Karpas-422 (cell line): ENCODE measurements at regions not wholly inside any gene's neighbourhood (a gene's known extent, or its start where the extent isn't known, plus 50 kb on each side); places are given as distances from the start of the nearest gene placed in this dataset.

Experiments used
- DNase-seq: peaks from one replicate; pipeline ENCODE4 v3.0.0-alpha.2; 2015
- H2AFZ ChIP-seq: fragments of 200-600 bp; sonication (generic); 2 replicates; pipeline ENCODE4 v1.6.1; 2014; ENCODE audit warnings: antibody characterized with exemption, low read length, mixed read lengths
- H3K27ac ChIP-seq: fragments of 200-600 bp; sonication (generic); 2 replicates; pipeline ENCODE4 v1.5.1; 2014; ENCODE audit warnings: mild to moderate bottlenecking, low read length, moderate library complexity
- H3K27me3 ChIP-seq: fragments of 200-600 bp; sonication (generic); 2 replicates; pipeline ENCODE4 v1.6.1; 2014; ENCODE audit warnings: low read length, mixed read lengths
- H3K36me3 ChIP-seq: fragments of 200-600 bp; sonication (generic); 2 replicates; pipeline ENCODE4 v1.6.1; 2014; ENCODE audit warnings: low read length, mixed read lengths; ENCODE audit not compliant: insufficient read depth
- H3K4me1 ChIP-seq: fragments of 200-600 bp; sonication (generic); 2 replicates; pipeline ENCODE4 v1.6.1; 2014; ENCODE audit warnings: mild to moderate bottlenecking, low read length, mixed read lengths
- H3K4me2 ChIP-seq: fragments of 200-600 bp; sonication (generic); 2 replicates; pipeline ENCODE4 v1.6.1; 2014; ENCODE audit warnings: low read length, low read depth, mild to moderate bottlenecking; ENCODE audit not compliant: poor library complexity, severe bottlenecking
- H3K4me3 ChIP-seq: fragments of 200-600 bp; sonication (generic); 2 replicates; pipeline ENCODE4 v1.5.1; 2014; ENCODE audit warnings: mild to moderate bottlenecking, antibody characterized with exemption, low read length, mixed read lengths
- H3K79me2 ChIP-seq: fragments of 200-600 bp; sonication (generic); 2 replicates; pipeline ENCODE4 v1.6.1; 2014; ENCODE audit warnings: mild to moderate bottlenecking, low read length, mixed read lengths
- H3K9ac ChIP-seq: fragments of 200-600 bp; sonication (generic); 2 replicates; pipeline ENCODE4 v1.6.0; 2014; ENCODE audit warnings: low read length
- H3K9me2 ChIP-seq: fragments of 200-600 bp; sonication (generic), shearing (Covaris generic); replicated peaks from 2 replicates; pipeline ENCODE4 v1.6.0; 2014; ENCODE audit warnings: mild to moderate bottlenecking, low read length, moderate library complexity; ENCODE audit not compliant: insufficient read depth
- H3K9me3 ChIP-seq: fragments of 300-700, 200-600 bp; sonication (generic); 2 replicates; pipeline ENCODE4 v1.6.1; 2014; ENCODE audit warnings: low read length, mixed read lengths
- H4K20me1 ChIP-seq: fragments of 200-600 bp; sonication (generic); 2 replicates; pipeline ENCODE4 v1.6.1; 2014; ENCODE audit warnings: mild to moderate bottlenecking, antibody characterized with exemption, low read length, low read depth; ENCODE audit not compliant: insufficient read depth

GRCh38 chr13:22776394-22777186 is 404.2 kb upstream of the SGCG start:
- no peaks in the 10 kb centered on the region for H4K20me1 ChIP-seq
- no peak overlapping the region for H2AFZ ChIP-seq
- no peak overlapping the region for H3K4me3 ChIP-seq
- no peaks in the 10 kb centered on the region for H3K79me2 ChIP-seq
- no peak overlapping the region for H3K4me2 ChIP-seq
- no peak overlapping the region for H3K9ac ChIP-seq
- no peaks in the 10 kb centered on the region for H3K9me2 ChIP-seq
- no peaks in the 10 kb centered on the region for H3K4me1 ChIP-seq
- 0 out of 2 replicates have a peak, but pooled peaks cover 2% of the 10 kb centered on the region for H3K27me3 ChIP-seq
- no peaks in the 10 kb centered on the region for H3K36me3 ChIP-seq
- no peaks in the 10 kb centered on the region for H3K9me3 ChIP-seq
- no peak overlapping the region for H3K27ac ChIP-seq
- DNase-seq: no peak

GRCh38 chr13:22777207-22777606 is 403.6 kb upstream of the SGCG start:
- Histone ChIP-seq H3K27me3 (0 out of 2 replicates have a peak, but pooled peaks cover 2% of the 10 kb centered on the region), H4K20me1 (no peaks in the 10 kb centered on the region), H3K9me3 (no peaks in the 10 kb centered on the region), H3K9ac (no peak overlapping the region), H3K79me2 (no peaks in the 10 kb centered on the region), H3K27ac (no peak overlapping the region), H3K4me2 (no peak overlapping the region), H3K36me3 (no peaks in the 10 kb centered on the region), H2AFZ (no peak overlapping the region), H3K4me3 (no peak overlapping the region), H3K9me2 (no peaks in the 10 kb centered on the region), H3K4me1 (no peaks in the 10 kb centered on the region)
- DNase-seq: no peak

GRCh38 chr13:22789027-22789593 is 391.7 kb upstream of the SGCG start:
- Histone ChIP-seq H3K4me2 (no peak overlapping the region), H3K9me2 (no peaks in the 10 kb centered on the region), H3K9me3 (no peaks in the 10 kb centered on the region), H3K79me2 (no peaks in the 10 kb centered on the region), H4K20me1 (no peaks in the 10 kb centered on the region), H2AFZ (no peak overlapping the region), H3K36me3 (no peaks in the 10 kb centered on the region), H3K9ac (no peak overlapping the region), H3K27ac (no peak overlapping the region), H3K4me3 (no peak overlapping the region), H3K27me3 (no peaks in the 10 kb centered on the region), H3K4me1 (no peaks in the 10 kb centered on the region)
- DNase-seq: no peak

GRCh38 chr13:22789916-22790315 is 390.9 kb upstream of the SGCG start:
- Histone ChIP-seq H2AFZ (no peak overlapping the region), H3K27ac (no peak overlapping the region), H3K9me3 (no peaks in the 10 kb centered on the region), H3K4me2 (no peak overlapping the region), H3K9me2 (no peaks in the 10 kb centered on the region), H3K4me1 (no peaks in the 10 kb centered on the region), H3K36me3 (no peaks in the 10 kb centered on the region), H3K79me2 (no peaks in the 10 kb centered on the region), H4K20me1 (no peaks in the 10 kb centered on the region), H3K9ac (no peak overlapping the region), H3K27me3 (no peaks in the 10 kb centered on the region), H3K4me3 (no peak overlapping the region)
- no peak for DNase-seq

- no peaks in the 10 kb centered on the region for H3K36me3 ChIP-seq
- no peak overlapping the region for H2AFZ ChIP-seq
Observed at GRCh38 chr13:22793598-22794134, 387.1 kb upstream of the SGCG start.

GRCh38 chr13:22800526-22801401 is 380.0 kb upstream of the SGCG start:
- Histone ChIP-seq H3K36me3 (no peaks in the 10 kb centered on the region), H3K4me2 (no peak overlapping the region), H2AFZ (no peak overlapping the region), H3K9me3 (no peaks in the 10 kb centered on the region), H3K79me2 (no peaks in the 10 kb centered on the region), H4K20me1 (no peaks in the 10 kb centered on the region), H3K27me3 (no peaks in the 10 kb centered on the region), H3K9me2 (no peaks in the 10 kb centered on the region), H3K4me1 (no peaks in the 10 kb centered on the region), H3K4me3 (no peak overlapping the region), H3K9ac (no peak overlapping the region), H3K27ac (no peak overlapping the region)
- no peak for DNase-seq

More at GRCh38 chr13:22793598-22794134, 387.1 kb upstream of the SGCG start:
- Histone ChIP-seq H3K9me3 (no peaks in the 10 kb centered on the region), H3K9me2 (no peaks in the 10 kb centered on the region), H3K4me1 (no peaks in the 10 kb centered on the region), H3K4me2 (no peak overlapping the region), H3K27me3 (no peaks in the 10 kb centered on the region), H4K20me1 (no peaks in the 10 kb centered on the region), H3K27ac (no peak overlapping the region), H3K79me2 (no peaks in the 10 kb centered on the region), H3K9ac (no peak overlapping the region), H3K4me3 (no peak overlapping the region)
- DNase-seq: no peak

- H4K20me1 ChIP-seq: no peaks in the 10 kb centered on the region
- H3K27me3 ChIP-seq: no peaks in the 10 kb centered on the region
- H3K9me3 ChIP-seq: no peaks in the 10 kb centered on the region
- no peak overlapping the region for H3K4me3 ChIP-seq
- H3K36me3 ChIP-seq: no peaks in the 10 kb centered on the region
- peak; percentile 59 for DNase-seq
- H3K9me2 ChIP-seq: no peaks in the 10 kb centered on the region
- H3K4me2 ChIP-seq: no peak overlapping the region
- H3K9ac ChIP-seq: no peak overlapping the region
- H3K27ac ChIP-seq: no peak overlapping the region
- no peaks in the 10 kb centered on the region for H3K79me2 ChIP-seq
- no peaks in the 10 kb centered on the region for H3K4me1 ChIP-seq
- H2AFZ ChIP-seq: no peak overlapping the region
Observed at GRCh38 chr13:22801402-22802003, 379.3 kb upstream of the SGCG start.
